K562 (cell line): ENCODE measurements at regions not wholly inside any gene's neighbourhood (a gene's known extent, or its start where the extent isn't known, plus 50 kb on each side); places are given as distances from the start of the nearest gene placed in this dataset.

ENCODE experiments used
- ATAC-seq: fragments of 200-7000 bp; cut with Tn5 transposase; 3 replicates; pipeline ENCODE4 v1.9.1; 2020; ENCODE audit warnings: moderate library complexity
- BruUV-seq: library from RNA; stranded (reverse); fragments of 400-500 nt; replicated peaks from 2 replicates; lab custom pipeline; 2021; lab: Mats Ljungman, UMichigan
- CTCF ChIA-PET: fragments of 300-600 bp; formaldehyde crosslinking; extraction: SDS; loops from one replicate; lab custom pipeline; 2021; ENCODE audit warnings: low intra/inter-chr PET ratio; lab: Yijun Ruan, JAX
- POLR2A ChIA-PET: fragments of 300-600, 350-650 bp; sonication (Branson Sonifier 250); formaldehyde crosslinking; extraction: SDS; loops from one replicate; lab custom pipeline; 2021; ENCODE audit warnings: antibody characterized with exemption, inconsistent platforms; lab: Yijun Ruan, JAX
- DNase-seq, 4 experiments: peaks; one replicate each; pipeline versions ENCODE4 v3.0.0 to v3.0.0-alpha.2; 2011 to 2018; ENCODE audit warnings: low spot score in 3 of 4, mixed read lengths in 3 of 4; ENCODE audit errors: extremely low read depth in 1 of 4
- FAIRE-seq: peaks from 2 replicates; lab custom pipeline; 2011; peaks lifted over from hg19 to GRCh38; lab: Jason Lieb, UNC
- H2AFZ ChIP-seq: 2 replicates; pipeline ENCODE4 v1.6.0; 2011; ENCODE audit warnings: low read depth, low read length, control low read depth, inconsistent platforms
- H3K27ac ChIP-seq: fragments of 200-600 bp; 3 replicates; pipeline ENCODE4 v1.8.0; 2011; ENCODE audit warnings: low read depth, mild to moderate bottlenecking, control low read depth, inconsistent platforms, low read length, moderate library complexity, mixed read lengths; ENCODE audit errors: extremely low read depth
- H3K27me3 ChIP-seq, 2 experiments: fragments of 300-600 bp in 1 of 2; 2 replicates in 1 of 2; 3 replicates in 1 of 2; pipeline versions ENCODE4 v1.6.0 to v1.8.0; 2011; ENCODE audit warnings: inconsistent platforms in 2 of 2, low read length in 2 of 2, mild to moderate bottlenecking in 1 of 2, mixed read lengths in 1 of 2, moderate library complexity in 1 of 2; ENCODE audit not compliant: control insufficient read depth in 2 of 2, insufficient read depth in 2 of 2
- H3K36me3 ChIP-seq: fragments of 300-600 bp; 3 replicates; pipeline ENCODE4 v1.8.0; 2011; ENCODE audit warnings: mild to moderate bottlenecking, low read length, inconsistent platforms; ENCODE audit not compliant: control insufficient read depth, insufficient read depth
- H3K4me1 ChIP-seq, 2 experiments: fragments of 200-600 bp in 1 of 2; replicated peaks in 1 of 2; 2 replicates in 1 of 2; 3 replicates in 1 of 2; pipeline versions ENCODE4 v1.5.1 to v1.8.0; 2011; ENCODE audit warnings: inconsistent platforms in 2 of 2, low read length in 2 of 2, mild to moderate bottlenecking in 1 of 2, mixed read lengths in 1 of 2, moderate library complexity in 1 of 2; ENCODE audit not compliant: control insufficient read depth in 2 of 2, insufficient read depth in 2 of 2
- H3K4me2 ChIP-seq: 2 replicates; pipeline ENCODE4 v1.6.1; 2011; ENCODE audit warnings: low read length, control low read depth, inconsistent platforms, mixed read lengths; ENCODE audit not compliant: insufficient read depth
- H3K4me3 ChIP-seq: fragments of 200-600 bp; sonication (generic), shearing (Covaris generic); 2 replicates; pipeline ENCODE4 v1.5.1; 2016; ENCODE audit warnings: control low read depth, inconsistent platforms
- H3K79me2 ChIP-seq: fragments of 200-600 bp; 3 replicates; pipeline ENCODE4 v1.8.0; 2011; ENCODE audit warnings: low read length, inconsistent platforms; ENCODE audit not compliant: control insufficient read depth, insufficient read depth
- H3K9ac ChIP-seq, 2 experiments: 2 replicates each; pipeline versions ENCODE4 v1.6.0 to v1.6.1; 2011; ENCODE audit warnings: low read depth in 2 of 2, low read length in 2 of 2, control low read depth in 1 of 2, inconsistent platforms in 1 of 2, mild to moderate bottlenecking in 1 of 2, mixed read lengths in 1 of 2; ENCODE audit not compliant: insufficient read depth in 1 of 2
- H3K9me1 ChIP-seq: one replicate; pipeline ENCODE4 v1.6.0; 2011; ENCODE audit warnings: inconsistent platforms, mild to moderate bottlenecking, low read length, moderate library complexity; ENCODE audit not compliant: control insufficient read depth, insufficient read depth
- H3K9me3 ChIP-seq: replicated peaks from 2 replicates; pipeline ENCODE4 v1.5.1; 2011; ENCODE audit warnings: low read depth, low read length, inconsistent platforms; ENCODE audit not compliant: control insufficient read depth, insufficient read depth
- H4K20me1 ChIP-seq: replicated peaks from 2 replicates; pipeline ENCODE4 v1.6.1; 2011; ENCODE audit warnings: low read length, inconsistent platforms, mixed read lengths; ENCODE audit not compliant: control insufficient read depth, insufficient read depth
- CTCF ChIP-seq, 3 experiments: IDR thresholded peaks in 2 of 3; conservative IDR thresholded peaks in 1 of 3; 2 replicates each; pipeline ENCODE4 v1.5.1; 2011 to 2012; ENCODE audit warnings: low read length in 3 of 3, mild to moderate bottlenecking in 3 of 3, control low read depth in 2 of 3, improper control_type of control experiment in 1 of 3, inconsistent platforms in 1 of 3, low read depth in 1 of 3, mixed read lengths in 1 of 3, moderate library complexity in 1 of 3; ENCODE audit not compliant: insufficient read depth in 2 of 3
- HDAC2 ChIP-seq: fragments of 450-650 bp; IDR thresholded peaks from 2 replicates; pipeline ENCODE4 v1.6.1; 2016; ENCODE audit warnings: mild to moderate bottlenecking
- HLTF ChIP-seq: fragments of 450-650 bp; IDR thresholded peaks from 2 replicates; pipeline ENCODE4 v1.6.1; 2016
- KLF6 ChIP-seq: fragments of 250-450 bp; sonication (Bioruptor Pico); IDR thresholded peaks from 2 replicates; pipeline ENCODE4 v1.4.0; 2020; ENCODE audit warnings: mild to moderate bottlenecking, moderate library complexity, borderline replicate concordance
- MGA ChIP-seq: fragments of 450-650 bp; IDR thresholded peaks from 2 replicates; pipeline ENCODE4 v1.6.1; 2016; ENCODE audit warnings: mild to moderate bottlenecking, moderate library complexity
- NR4A1 ChIP-seq, 2 experiments: fragments of 250-450 bp in 1 of 2; fragments of 450-650 bp in 1 of 2; sonication (Bioruptor Pico) in 1 of 2; IDR thresholded peaks; 2 replicates each; pipeline versions ENCODE4 v1.4.0 to v1.6.1; 2016 to 2020; ENCODE audit warnings: mild to moderate bottlenecking in 2 of 2, missing compliant biosample characterization in 1 of 2, missing genetic modification characterization in 1 of 2, moderate library complexity in 1 of 2
- RAD21 ChIP-seq, 2 experiments: fragments of 250-450 bp in 1 of 2; fragments of 450-650 bp in 1 of 2; sonication (Bioruptor Pico) in 1 of 2; formaldehyde crosslinking in 1 of 2; IDR thresholded peaks in 1 of 2; conservative IDR thresholded peaks in 1 of 2; 2 replicates each; pipeline versions ENCODE4 v1.4.0 to v1.8.0; 2020 to 2022; ENCODE audit warnings: mild to moderate bottlenecking in 2 of 2, moderate library complexity in 1 of 2
- ZNF134 ChIP-seq: fragments of 250-450 bp; sonication (Bioruptor Pico); conservative IDR thresholded peaks from 2 replicates; pipeline ENCODE4 v1.4.0; 2020
- ZNF384 ChIP-seq: IDR thresholded peaks from 2 replicates; pipeline ENCODE4 v1.6.1; 2012; ENCODE audit warnings: low read depth, low read length, improper control_type of control experiment
- WGBS: fragments of 100-300 bp; shearing (Covaris generic); methylation state at CpG from one replicate; pipeline ENCODE4 v1.1.6; 2016; ENCODE audit warnings: low coverage, mixed read lengths; ENCODE audit not compliant: insufficient coverage; ENCODE audit errors: missing lambda C conversion rate; 5-methylcytosine and 5-hydroxymethylcytosine counted together
- in situ Hi-C: fragments of 300-500 bp; cut with MboI; formaldehyde crosslinking; loops from 4 replicates; pipeline ENCODE4 v1.15.0; 2018; ENCODE audit warnings: inconsistent platforms, mixed read lengths
- intact Hi-C: fragments of 100-400 bp; cut with micrococcal nuclease; formaldehyde crosslinking; loops from 2 replicates; pipeline ENCODE4 v1.14.2; 2022

- Histone ChIP-seq H3K9me1 (no peaks in the 10 kb centered on the region), H3K4me1 (peaks cover 0 to 4% of the 10 kb centered on the region in 2 experiments; a peak in 1 of 5 replicates), H3K4me3 (no peak overlapping the region), H3K27me3 (no peaks in the 10 kb centered on the region), H3K9me3 (no peaks in the 10 kb centered on the region), H3K36me3 (no peaks in the 10 kb centered on the region), H2AFZ (no peak overlapping the region; the same call in 1 of the 2 replicates), H3K79me2 (no peaks in the 10 kb centered on the region), H4K20me1 (no peaks in the 10 kb centered on the region), H3K4me2 (no peak overlapping the region), H3K9ac (no peak overlapping the region), H3K27ac (no peak overlapping the region)
- ChIA-PET POLR2A (no interaction called here), CTCF (interaction anchor here (1.2 to 1.4 kb wide), 2 partner anchors 235 to 504 kb away, joined by 3 to 10 read pairs; no protein-coding TSS in a partner anchor)
- WGBS, result 8% methylated on average over 1 of the region's 1 CpG
- in situ Hi-C loops, result loop anchor here (25.0 kb wide), 1 partner anchor 501 kb away; no protein-coding TSS in a partner anchor
- FAIRE-seq (no peak), ATAC-seq (no peak), DNase-seq (no peak)
- intact Hi-C loops, result loop anchor here (1.0 to 10.0 kb wide), 3 partner anchors 214 to 504 kb away; no protein-coding TSS in a partner anchor
- BruUV-seq, result no TSS peak
- TF ChIP-seq HDAC2 (no peak), KLF6 (CRISPR knock-in tag) (no peak), ZNF134 (no peak), RAD21 (CRISPR knock-in tag; conservative IDR thresholded peaks at IDR 0.05 in 1 of 2, IDR thresholded peaks at IDR 0.05 in 1 of 2) (peak; percentile 60 to 74), CTCF (IDR thresholded peaks at IDR 0.05 in 2 of 3, conservative IDR thresholded peaks at IDR 0.05 in 1 of 3; ENCODE audit: insufficient read depth in 2 of 3, low read depth in 1 of 3, low read length in 3 of 3) (peak; percentile 13 to 62 (median 44); a peak in 3 of 6 replicates), ZNF384 (peak; percentile 58; the same call in 1 of the 2 replicates), MGA (no peak), NR4A1 (CRISPR knock-in tag; IDR thresholded peaks at IDR 0.05) (no peak), NR4A1 (tag; IDR thresholded peaks at IDR 0.05) (no peak), HLTF (no peak)
Observed at GRCh38 chrX:109911046-109911445, 91.9 kb upstream of the TMEM164 start.
